ENCODE measurements at regions not wholly inside any gene's neighbourhood (a gene's known extent, or its start where the extent isn't known, plus 50 kb on each side); places are given as distances from the start of the nearest gene placed in this dataset.

DNA sequence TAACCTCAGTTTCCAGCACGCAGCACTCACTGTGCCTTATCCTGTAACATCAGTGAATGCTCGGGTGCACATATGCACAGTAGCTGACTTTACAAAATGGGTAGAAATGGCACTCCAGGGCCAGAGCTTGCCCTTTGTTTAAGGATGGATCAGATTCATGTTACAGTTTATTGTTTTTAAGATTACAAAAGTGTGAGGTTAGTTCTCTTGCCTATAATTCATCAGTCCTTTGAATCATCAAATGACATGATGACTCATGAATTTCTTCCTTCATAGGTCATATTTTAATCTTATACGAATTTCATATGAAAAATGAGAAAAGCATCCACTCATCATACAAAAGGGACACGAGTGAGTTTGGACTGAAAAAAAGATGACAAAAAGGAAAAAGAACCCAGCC, 545.3 kb downstream of the GBE1 start:
- Histone ChIP-seq H3K9me3 (no peaks in the 10 kb centered on the region), H3K27me3 (no peaks in the 10 kb centered on the region), H3K4me1 (no peaks in the 10 kb centered on the region), H3K27ac (no peak overlapping the region), H3K36me3 (no peaks in the 10 kb centered on the region), H3K4me3 (no peak overlapping the region)
- intact Hi-C loops (cut with DNase I) = no loop called here
- 13 to 14% methylated on average over 4 of the region's 4 CpGs for WGBS, 2 donors
- TF ChIP-seq, protein P1, sequence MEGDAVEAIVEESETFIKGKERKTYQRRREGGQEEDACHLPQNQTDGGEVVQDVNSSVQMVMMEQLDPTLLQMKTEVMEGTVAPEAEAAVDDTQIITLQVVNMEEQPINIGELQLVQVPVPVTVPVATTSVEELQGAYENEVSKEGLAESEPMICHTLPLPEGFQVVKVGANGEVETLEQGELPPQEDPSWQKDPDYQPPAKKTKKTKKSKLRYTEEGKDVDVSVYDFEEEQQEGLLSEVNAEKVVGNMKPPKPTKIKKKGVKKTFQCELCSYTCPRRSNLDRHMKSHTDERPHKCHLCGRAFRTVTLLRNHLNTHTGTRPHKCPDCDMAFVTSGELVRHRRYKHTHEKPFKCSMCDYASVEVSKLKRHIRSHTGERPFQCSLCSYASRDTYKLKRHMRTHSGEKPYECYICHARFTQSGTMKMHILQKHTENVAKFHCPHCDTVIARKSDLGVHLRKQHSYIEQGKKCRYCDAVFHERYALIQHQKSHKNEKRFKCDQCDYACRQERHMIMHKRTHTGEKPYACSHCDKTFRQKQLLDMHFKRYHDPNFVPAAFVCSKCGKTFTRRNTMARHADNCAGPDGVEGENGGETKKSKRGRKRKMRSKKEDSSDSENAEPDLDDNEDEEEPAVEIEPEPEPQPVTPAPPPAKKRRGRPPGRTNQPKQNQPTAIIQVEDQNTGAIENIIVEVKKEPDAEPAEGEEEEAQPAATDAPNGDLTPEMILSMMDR (IDR thresholded peaks at IDR 0.05) = no peak
- TF ChIP-seq POLR2A (IDR thresholded peaks at IDR 0.05) = no peak
- no peak for DNase-seq

DNA sequence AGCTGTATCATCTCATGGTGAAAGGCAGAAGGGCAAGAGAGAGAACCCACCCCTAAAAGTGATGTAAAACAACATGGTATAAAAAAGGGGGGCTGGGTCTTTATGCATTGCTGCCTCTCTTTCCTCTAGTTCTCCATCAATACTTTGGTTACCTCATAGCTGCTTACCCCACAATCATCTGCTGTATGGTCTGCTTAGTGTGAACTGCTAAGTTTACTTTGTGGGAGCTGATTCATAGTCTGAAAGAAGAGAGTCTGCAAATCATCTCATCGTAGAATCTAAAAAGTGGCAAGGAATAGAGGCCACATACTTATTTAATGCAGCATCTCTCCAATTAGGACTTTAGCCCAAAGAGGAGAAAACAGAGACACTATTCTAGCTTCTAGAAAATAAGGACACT, 546.8 kb downstream of the GBE1 start:
- H3K4me3 ChIP-seq = no peak overlapping the region
- no peak for TF ChIP-seq POLR2A (IDR thresholded peaks at IDR 0.05)
- TF ChIP-seq, protein P1 (IDR thresholded peaks at IDR 0.05) = no peak
- no peaks in the 10 kb centered on the region for H3K9me3 ChIP-seq
- intact Hi-C loops (cut with DNase I) = no loop called here
- no peaks in the 10 kb centered on the region for H3K36me3 ChIP-seq
- no peaks in the 10 kb centered on the region for H3K27me3 ChIP-seq
- no peak for DNase-seq
- WGBS, 2 donors = 71 to 75% methylated on average over 1 of the region's 1 CpG
- no peaks in the 10 kb centered on the region for H3K4me1 ChIP-seq
- no peak overlapping the region for H3K27ac ChIP-seq

DNA sequence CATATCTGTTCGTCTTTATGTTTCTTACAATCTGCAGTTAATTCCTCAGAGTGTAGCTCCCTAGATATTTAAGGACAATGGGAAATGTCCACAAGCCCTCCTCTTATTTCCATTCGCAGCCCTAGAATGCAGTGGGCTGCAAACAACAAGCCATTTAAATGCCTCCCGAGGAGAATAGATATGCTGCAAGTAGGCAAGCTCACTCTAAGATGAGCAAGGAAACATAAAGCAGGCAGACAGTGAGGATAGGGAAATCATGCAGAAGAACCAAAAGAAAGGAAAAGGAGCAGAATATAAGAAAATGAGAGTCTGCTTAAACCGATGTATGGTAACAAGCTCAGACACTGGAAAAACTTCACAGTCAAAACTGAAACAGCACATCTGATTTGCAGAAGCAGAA, 561.9 kb downstream of the GBE1 start:
- TF ChIP-seq POLR2A (IDR thresholded peaks at IDR 0.05) = no peak
- TF ChIP-seq, protein P1 (IDR thresholded peaks at IDR 0.05) = no peak
- no peak overlapping the region for H3K27ac ChIP-seq
- intact Hi-C loops (cut with DNase I) = no loop called here
- H3K4me1 ChIP-seq = no peaks in the 10 kb centered on the region
- H3K27me3 ChIP-seq = no peaks in the 10 kb centered on the region
- H3K9me3 ChIP-seq = no peaks in the 10 kb centered on the region
- no peak for DNase-seq
- H3K4me3 ChIP-seq = no peak overlapping the region
- WGBS, 2 donors = 37 to 38% methylated on average over 4 of the region's 4 CpGs
- H3K36me3 ChIP-seq = no peaks in the 10 kb centered on the region

DNA sequence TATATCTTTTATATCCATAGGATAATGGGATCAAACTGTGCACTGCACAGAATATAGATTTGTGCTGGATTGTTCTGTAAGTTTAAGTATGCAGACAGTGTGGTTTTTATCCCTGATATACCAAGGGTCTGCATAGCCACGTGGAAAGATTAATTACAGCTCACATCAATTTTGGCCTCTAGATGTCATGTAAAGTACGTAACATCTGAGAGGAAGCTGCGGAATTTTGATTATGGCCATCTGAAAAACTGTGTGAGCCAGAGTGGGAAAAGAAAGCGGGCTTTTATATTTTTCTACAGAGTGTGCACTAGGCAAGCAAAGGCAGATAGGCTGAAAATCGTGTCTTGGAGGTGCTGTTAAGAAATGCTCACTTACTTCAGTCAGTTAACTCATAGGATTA, 562.7 kb downstream of the GBE1 start:
- DNase-seq = no peak
- Histone ChIP-seq H3K4me1 (no peaks in the 10 kb centered on the region), H3K4me3 (no peak overlapping the region), H3K27me3 (no peaks in the 10 kb centered on the region), H3K36me3 (no peaks in the 10 kb centered on the region), H3K27ac (no peak overlapping the region), H3K9me3 (no peaks in the 10 kb centered on the region)
- TF ChIP-seq, protein P1 (IDR thresholded peaks at IDR 0.05) = no peak
- TF ChIP-seq POLR2A (IDR thresholded peaks at IDR 0.05) = no peak
- intact Hi-C loops (cut with DNase I) = no loop called here
- 45 to 48% methylated on average over 5 of the region's 5 CpGs for WGBS, 2 donors

DNA sequence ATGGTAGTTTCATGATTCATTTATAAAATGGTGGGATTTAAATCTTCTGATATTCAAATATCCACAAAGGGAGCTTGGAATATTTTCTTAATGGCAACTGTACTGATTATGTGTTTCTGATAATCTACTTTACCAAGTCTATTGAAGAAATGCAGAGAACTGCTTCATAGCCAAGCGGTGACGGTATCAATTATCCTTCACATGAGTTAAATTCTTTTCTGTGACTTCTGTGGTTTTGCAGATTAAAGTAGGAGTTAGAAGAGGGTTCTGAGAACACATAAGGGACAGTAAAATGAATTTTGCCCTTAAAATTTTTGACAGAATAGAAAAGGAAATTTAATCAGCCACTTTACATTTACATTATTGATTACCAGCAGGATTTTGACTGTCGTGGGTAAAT, 563.2 kb downstream of the GBE1 start:
- intact Hi-C loops (cut with DNase I) = no loop called here
- Histone ChIP-seq H3K27ac (no peak overlapping the region), H3K4me1 (no peaks in the 10 kb centered on the region), H3K27me3 (no peaks in the 10 kb centered on the region), H3K36me3 (no peaks in the 10 kb centered on the region), H3K9me3 (no peaks in the 10 kb centered on the region), H3K4me3 (no peak overlapping the region)
- 66 to 70% methylated on average over 3 of the region's 3 CpGs for WGBS, 2 donors
- DNase-seq = no peak
- TF ChIP-seq POLR2A (IDR thresholded peaks at IDR 0.05) = no peak
- TF ChIP-seq, protein P1 (IDR thresholded peaks at IDR 0.05) = no peak

Data from esophagus squamous epithelium (tissue), 5 donors.